HL-60 (cell line): ENCODE measurements at regions not wholly inside any gene's neighbourhood (a gene's known extent, or its start where the extent isn't known, plus 50 kb on each side); places are given as distances from the start of the nearest gene placed in this dataset.
"Not testable (repeated sequence)": the region's sequence is repeated elsewhere in the genome, so short reads cannot be mapped to it uniquely, and the experiment has no call there.

Source experiments
- DNase-seq, 2 experiments: peaks; one replicate each; pipeline ENCODE4 v3.0.0-alpha.2; 2010 to 2020; ENCODE audit warnings: low read depth in 1 of 2, low spot score in 1 of 2
- H3K27ac ChIP-seq: fragments of 250-450 bp; sonication (Bioruptor Pico); replicated peaks from 2 replicates; pipeline ENCODE4 v1.5.1; 2020; ENCODE audit warnings: mild to moderate bottlenecking, moderate library complexity
- H3K27me3 ChIP-seq: fragments of 250-450 bp; sonication (Bioruptor Pico); 2 replicates; pipeline ENCODE4 v1.5.1; 2021; ENCODE audit warnings: mild to moderate bottlenecking, moderate library complexity; ENCODE audit not compliant: insufficient read depth, poor library complexity, severe bottlenecking
- H3K4me3 ChIP-seq: replicated peaks from 2 replicates; pipeline ENCODE4 v1.5.1; 2011; ENCODE audit warnings: mild to moderate bottlenecking, control low read depth, low read length; ENCODE audit not compliant: insufficient read depth
- CTCF ChIP-seq: IDR thresholded peaks from one replicate; pipeline ENCODE4 v1.5.1; 2011; ENCODE audit warnings: low read length, control low read depth, inconsistent platforms; ENCODE audit not compliant: insufficient read depth
- GABPA ChIP-seq: IDR thresholded peaks from 2 replicates; pipeline ENCODE4 v1.6.1; 2012; ENCODE audit warnings: low read depth
- POLR2AphosphoS5 ChIP-seq: IDR thresholded peaks from 2 replicates; pipeline ENCODE4 v1.6.1; 2012; ENCODE audit warnings: low read depth
- SPI1 ChIP-seq: IDR thresholded peaks from 2 replicates; pipeline ENCODE4 v1.6.1; 2012; ENCODE audit warnings: low read depth, mild to moderate bottlenecking, borderline replicate concordance
- TF ChIP-seq, protein P1 (sequence below): IDR thresholded peaks from 2 replicates; pipeline ENCODE4 v1.6.1; 2012; ENCODE audit warnings: low read depth; ENCODE audit not compliant: insufficient replicate concordance

DNA sequence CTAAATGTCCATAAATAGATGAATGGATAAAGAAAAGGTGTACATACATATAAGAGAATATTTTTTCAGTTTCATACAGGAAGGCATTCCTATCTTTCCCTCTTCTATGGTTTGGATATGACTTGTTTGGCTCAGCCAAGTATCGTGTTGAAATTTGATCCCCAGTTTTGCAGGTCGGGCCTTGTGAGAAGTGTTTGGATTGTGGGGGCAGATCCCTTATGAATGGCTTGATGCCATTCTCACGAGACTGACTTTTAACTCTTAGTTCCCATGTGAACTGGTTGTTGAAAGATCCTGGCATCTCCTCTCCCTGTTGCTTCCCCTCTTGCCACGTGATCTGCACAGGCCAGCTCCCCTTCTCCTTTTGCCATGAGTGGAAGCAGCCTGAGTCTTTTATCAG is 421.1 kb upstream of the FTMT start:
- no peak for DNase-seq
- H3K27me3 ChIP-seq: no peaks in the 10 kb centered on the region
- H3K27ac ChIP-seq: no peak overlapping the region
- H3K4me3 ChIP-seq: no peak overlapping the region
- TF ChIP-seq, protein P1, sequence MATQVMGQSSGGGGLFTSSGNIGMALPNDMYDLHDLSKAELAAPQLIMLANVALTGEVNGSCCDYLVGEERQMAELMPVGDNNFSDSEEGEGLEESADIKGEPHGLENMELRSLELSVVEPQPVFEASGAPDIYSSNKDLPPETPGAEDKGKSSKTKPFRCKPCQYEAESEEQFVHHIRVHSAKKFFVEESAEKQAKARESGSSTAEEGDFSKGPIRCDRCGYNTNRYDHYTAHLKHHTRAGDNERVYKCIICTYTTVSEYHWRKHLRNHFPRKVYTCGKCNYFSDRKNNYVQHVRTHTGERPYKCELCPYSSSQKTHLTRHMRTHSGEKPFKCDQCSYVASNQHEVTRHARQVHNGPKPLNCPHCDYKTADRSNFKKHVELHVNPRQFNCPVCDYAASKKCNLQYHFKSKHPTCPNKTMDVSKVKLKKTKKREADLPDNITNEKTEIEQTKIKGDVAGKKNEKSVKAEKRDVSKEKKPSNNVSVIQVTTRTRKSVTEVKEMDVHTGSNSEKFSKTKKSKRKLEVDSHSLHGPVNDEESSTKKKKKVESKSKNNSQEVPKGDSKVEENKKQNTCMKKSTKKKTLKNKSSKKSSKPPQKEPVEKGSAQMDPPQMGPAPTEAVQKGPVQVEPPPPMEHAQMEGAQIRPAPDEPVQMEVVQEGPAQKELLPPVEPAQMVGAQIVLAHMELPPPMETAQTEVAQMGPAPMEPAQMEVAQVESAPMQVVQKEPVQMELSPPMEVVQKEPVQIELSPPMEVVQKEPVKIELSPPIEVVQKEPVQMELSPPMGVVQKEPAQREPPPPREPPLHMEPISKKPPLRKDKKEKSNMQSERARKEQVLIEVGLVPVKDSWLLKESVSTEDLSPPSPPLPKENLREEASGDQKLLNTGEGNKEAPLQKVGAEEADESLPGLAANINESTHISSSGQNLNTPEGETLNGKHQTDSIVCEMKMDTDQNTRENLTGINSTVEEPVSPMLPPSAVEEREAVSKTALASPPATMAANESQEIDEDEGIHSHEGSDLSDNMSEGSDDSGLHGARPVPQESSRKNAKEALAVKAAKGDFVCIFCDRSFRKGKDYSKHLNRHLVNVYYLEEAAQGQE: no peak
- TF ChIP-seq GABPA (no peak), POLR2AphosphoS5 (no peak), CTCF (no peak), SPI1 (no peak)

DNA sequence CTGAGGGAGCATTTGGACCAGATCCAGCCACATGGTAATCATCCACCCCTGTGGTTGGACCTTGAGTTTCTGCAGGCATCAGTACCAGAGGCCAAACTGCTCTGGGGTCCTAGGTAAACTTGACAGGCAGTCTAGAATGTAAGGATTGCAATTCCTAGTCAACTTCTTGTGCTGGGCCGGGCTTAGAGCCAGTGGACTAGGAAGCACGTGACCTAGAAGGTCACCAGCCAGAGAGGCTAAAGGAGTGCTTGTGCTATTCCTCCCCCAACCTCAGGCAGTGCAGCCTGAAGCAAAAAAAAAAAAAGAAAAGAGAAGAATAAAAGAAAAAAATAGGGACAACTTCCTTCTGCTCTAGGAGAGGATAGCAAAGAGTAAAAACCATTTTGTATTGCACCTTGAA is 406.2 kb upstream of the FTMT start:
- Histone ChIP-seq H3K4me3 (no peak overlapping the region), H3K27me3 (no peaks in the 10 kb centered on the region), H3K27ac (no peak overlapping the region)
- TF ChIP-seq SPI1: no peak
- TF ChIP-seq, protein P1: no peak
- DNase-seq: no peak

- no peak for DNase-seq
- Histone ChIP-seq H3K27me3 (no peaks in the 10 kb centered on the region), H3K27ac (no peak overlapping the region), H3K4me3 (no peak overlapping the region)
- TF ChIP-seq, protein P1: no peak
- TF ChIP-seq CTCF: no peak
- TF ChIP-seq POLR2AphosphoS5: no peak
- no peak for TF ChIP-seq SPI1
- no peak for TF ChIP-seq GABPA
These were observed 389.2 kb upstream of the FTMT start for GRCh38 chr5:121462441-121462840.

GRCh38 chr5:121471222-121471621 is 380.5 kb upstream of the FTMT start:
- DNase-seq, H3K27me3 ChIP-seq, H3K4me3 ChIP-seq, H3K27ac ChIP-seq: not testable (repeated sequence)
